Keratinocyte (primary cell): ENCODE measurements at regions not wholly inside any gene's neighbourhood (a gene's known extent, or its start where the extent isn't known, plus 50 kb on each side); places are given as distances from the start of the nearest gene placed in this dataset.

Experiments used
- DNase-seq: peaks from one replicate; pipeline ENCODE4 v3.0.0-alpha.2; 2011; ENCODE audit warnings: low read depth, missing footprints, low spot score
- FAIRE-seq: peaks from 2 replicates; lab custom pipeline; 2011; peaks lifted over from hg19 to GRCh38; lab: Jason Lieb, UNC
- H2AFZ ChIP-seq: 2 replicates; pipeline ENCODE4 v1.6.0; 2012; ENCODE audit warnings: low read length, control low read depth, inconsistent platforms; ENCODE audit not compliant: control insufficient read depth
- H3K27ac ChIP-seq: 2 replicates; pipeline ENCODE4 v1.5.1; 2011; ENCODE audit warnings: low read length; ENCODE audit not compliant: control insufficient read depth, insufficient read depth
- H3K27me3 ChIP-seq: 3 replicates; pipeline ENCODE4 v1.6.0; 2011; ENCODE audit warnings: low read length; ENCODE audit not compliant: control insufficient read depth, insufficient read depth; ENCODE audit errors: extremely low read depth
- H3K36me3 ChIP-seq, 2 experiments: 2 replicates in 1 of 2; 3 replicates in 1 of 2; pipeline ENCODE4 v1.5.1; 2011; ENCODE audit warnings: low read length in 2 of 2, mild to moderate bottlenecking in 1 of 2; ENCODE audit not compliant: control insufficient read depth in 2 of 2, insufficient read depth in 2 of 2; ENCODE audit errors: extremely low read depth in 1 of 2
- H3K4me1 ChIP-seq: 3 replicates; pipeline ENCODE4 v1.5.1; 2011; ENCODE audit warnings: low read length; ENCODE audit not compliant: control insufficient read depth, insufficient read depth; ENCODE audit errors: extremely low read depth
- H3K4me2 ChIP-seq: 3 replicates; pipeline ENCODE4 v1.6.0; 2011; ENCODE audit warnings: low read depth, low read length; ENCODE audit not compliant: control insufficient read depth, insufficient read depth; ENCODE audit errors: extremely low read depth
- H3K4me3 ChIP-seq, 3 experiments: fragments of 200-600 bp in 1 of 3; sonication (generic) in 1 of 3; 2 replicates in 2 of 3; 3 replicates in 1 of 3; pipeline ENCODE4 v1.5.1; 2011 to 2016; ENCODE audit warnings: low read length in 3 of 3, mild to moderate bottlenecking in 3 of 3, control low read depth in 2 of 3, inconsistent platforms in 1 of 3, low read depth in 1 of 3, mixed read lengths in 1 of 3, mixed run types in 1 of 3, moderate library complexity in 1 of 3; ENCODE audit not compliant: control insufficient read depth in 2 of 3, insufficient read depth in 2 of 3; ENCODE audit errors: extremely low read depth in 1 of 3
- H3K79me2 ChIP-seq: 2 replicates; pipeline ENCODE4 v1.6.0; 2012; ENCODE audit warnings: low read length; ENCODE audit not compliant: control insufficient read depth, insufficient read depth
- H3K9ac ChIP-seq: 3 replicates; pipeline ENCODE4 v1.6.0; 2011; ENCODE audit warnings: low read length; ENCODE audit not compliant: control insufficient read depth, insufficient read depth; ENCODE audit errors: extremely low read depth
- H3K9me1 ChIP-seq: 3 replicates; pipeline ENCODE4 v1.6.0; 2011; ENCODE audit warnings: low read length; ENCODE audit not compliant: control insufficient read depth, insufficient read depth; ENCODE audit errors: extremely low read depth
- H3K9me3 ChIP-seq: 2 replicates; pipeline ENCODE4 v1.5.1; 2012; ENCODE audit warnings: low read depth, low read length; ENCODE audit not compliant: control insufficient read depth
- H4K20me1 ChIP-seq: 3 replicates; pipeline ENCODE4 v1.6.0; 2011; ENCODE audit warnings: low read length; ENCODE audit not compliant: control insufficient read depth, insufficient read depth; ENCODE audit errors: extremely low read depth
- CTCF ChIP-seq, 3 experiments: IDR thresholded peaks in 1 of 3; conservative IDR thresholded peaks in 1 of 3; optimal IDR thresholded peaks in 1 of 3; 2 replicates in 2 of 3; 3 replicates in 1 of 3; pipeline versions ENCODE3 to v1.5.1; 2011; ENCODE audit warnings: low read length in 3 of 3, mild to moderate bottlenecking in 3 of 3, moderate library complexity in 2 of 3, control low read depth in 1 of 3, inconsistent platforms in 1 of 3; ENCODE audit not compliant: insufficient read depth in 2 of 3; ENCODE audit errors: extremely low read depth in 1 of 3
- EZH2 ChIP-seq: IDR thresholded peaks from one replicate; pipeline ENCODE4 v1.6.1; 2012; ENCODE audit warnings: inconsistent platforms, mild to moderate bottlenecking, low read length, moderate library complexity
- dilution Hi-C: fragments of 300-500 bp; cut with MboI; formaldehyde crosslinking; loops from one replicate; pipeline ENCODE4 v1.7.0; 2020; ENCODE audit warnings: low sequenced_read_pairs; ENCODE audit not compliant: extremely low pct_ligation_motif_present

GRCh38 chr12:65739606-65740005 lies 84.7 kb upstream of the HMGA2 start:
- no peak overlapping the region for H3K4me2 ChIP-seq
- no peak for FAIRE-seq
- H3K27me3 ChIP-seq: no peaks in the 10 kb centered on the region
- TF ChIP-seq EZH2: no peak
- no peak for TF ChIP-seq CTCF (optimal IDR thresholded peaks at IDR 0.05 in 1 of 3, IDR thresholded peaks at IDR 0.05 in 1 of 3, conservative IDR thresholded peaks at IDR 0.05 in 1 of 3; ENCODE audit: extremely low read depth in 1 of 3, insufficient read depth in 2 of 3, low read length in 3 of 3)
- no peaks in the 10 kb centered on the region for H3K79me2 ChIP-seq
- H2AFZ ChIP-seq: no peak overlapping the region
- H3K27ac ChIP-seq: no peak overlapping the region
- no peaks in the 10 kb centered on the region for H4K20me1 ChIP-seq
- H3K9me3 ChIP-seq: no peaks in the 10 kb centered on the region
- dilution Hi-C loops: no loop called here
- no peak overlapping the region for H3K4me3 ChIP-seq
- H3K9ac ChIP-seq: no peak overlapping the region
- no peaks in the 10 kb centered on the region for H3K36me3 ChIP-seq
- no peak for DNase-seq
- H3K4me1 ChIP-seq: peaks cover 15% of the 10 kb centered on the region
- H3K9me1 ChIP-seq: no peaks in the 10 kb centered on the region

GRCh38 chr12:65740506-65740872 lies 83.8 kb upstream of the HMGA2 start:
- H3K9me1 ChIP-seq: no peaks in the 10 kb centered on the region
- H2AFZ ChIP-seq: peak overlapping the region; percentile 1
- no peak overlapping the region for H3K27ac ChIP-seq
- no peaks in the 10 kb centered on the region for H3K27me3 ChIP-seq
- dilution Hi-C loops: no loop called here
- no peak for DNase-seq
- no peaks in the 10 kb centered on the region for H3K79me2 ChIP-seq
- peak overlapping the region; percentile 94 for H3K4me2 ChIP-seq
- no peak overlapping the region for H3K9ac ChIP-seq
- FAIRE-seq: no peak
- H3K4me1 ChIP-seq: peaks cover 15% of the 10 kb centered on the region
- no peak for TF ChIP-seq CTCF (optimal IDR thresholded peaks at IDR 0.05 in 1 of 3, IDR thresholded peaks at IDR 0.05 in 1 of 3, conservative IDR thresholded peaks at IDR 0.05 in 1 of 3; ENCODE audit: extremely low read depth in 1 of 3, insufficient read depth in 2 of 3, low read length in 3 of 3)
- no peak for TF ChIP-seq EZH2
- no peaks in the 10 kb centered on the region for H4K20me1 ChIP-seq
- H3K36me3 ChIP-seq: no peaks in the 10 kb centered on the region
- H3K9me3 ChIP-seq: no peaks in the 10 kb centered on the region
- peak overlapping the region in 2 of 3 experiments; percentile 71 to 74 for H3K4me3 ChIP-seq
